ENCODE measurements at regions not wholly inside any gene's neighbourhood (a gene's known extent, or its start where the extent isn't known, plus 50 kb on each side); places are given as distances from the start of the nearest gene placed in this dataset.
"Not testable (repeated sequence)": the region's sequence is repeated elsewhere in the genome, so short reads cannot be mapped to it uniquely, and the experiment has no call there.

DNA sequence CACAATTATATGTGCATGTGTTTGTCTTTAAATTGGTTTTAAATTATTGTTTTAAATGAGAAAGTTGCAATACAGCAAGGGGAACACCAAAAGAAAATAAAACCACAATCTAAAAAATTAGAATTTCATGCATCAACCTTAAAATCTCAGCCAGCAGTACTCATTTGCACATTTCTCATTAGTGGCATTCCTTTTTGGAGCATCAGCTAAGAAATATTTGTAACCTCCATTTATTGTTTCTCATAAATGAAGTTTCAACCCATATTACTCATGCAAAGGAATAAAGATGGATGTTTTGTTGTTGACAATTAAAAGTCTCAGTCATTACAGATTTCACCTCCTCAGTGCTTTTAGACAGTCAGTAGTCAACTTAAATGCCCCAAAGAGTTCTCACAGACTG, 160.1 kb downstream of the TBX15 start:
- no peak for DNase-seq (ENCODE audit: low spot score)

DNA sequence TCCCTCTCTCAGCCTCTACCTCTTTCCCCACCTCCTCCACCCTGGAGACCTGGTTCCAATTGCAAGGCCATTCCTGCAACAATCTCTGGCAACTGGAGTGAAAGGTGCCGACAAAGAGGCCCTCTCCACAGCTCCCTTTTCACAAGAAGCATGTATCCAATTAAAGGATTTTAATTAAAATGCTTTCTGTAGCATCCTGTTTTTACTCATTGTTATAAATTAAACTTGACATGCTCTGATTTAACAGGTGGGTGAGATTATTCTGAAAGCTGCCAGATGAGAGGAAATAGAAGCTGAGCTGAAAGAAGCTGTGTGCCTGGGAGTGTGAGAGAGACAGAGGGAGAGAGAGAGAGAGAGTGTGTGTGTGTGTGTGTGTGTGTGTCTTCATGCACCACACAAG, 160.5 kb downstream of the TBX15 start:
- no peak for DNase-seq (ENCODE audit: low spot score)

- no peak for DNase-seq (ENCODE audit: low spot score)
Measured at GRCh38 chr1:118827207-118827606, 160.9 kb downstream of the TBX15 start.

DNA sequence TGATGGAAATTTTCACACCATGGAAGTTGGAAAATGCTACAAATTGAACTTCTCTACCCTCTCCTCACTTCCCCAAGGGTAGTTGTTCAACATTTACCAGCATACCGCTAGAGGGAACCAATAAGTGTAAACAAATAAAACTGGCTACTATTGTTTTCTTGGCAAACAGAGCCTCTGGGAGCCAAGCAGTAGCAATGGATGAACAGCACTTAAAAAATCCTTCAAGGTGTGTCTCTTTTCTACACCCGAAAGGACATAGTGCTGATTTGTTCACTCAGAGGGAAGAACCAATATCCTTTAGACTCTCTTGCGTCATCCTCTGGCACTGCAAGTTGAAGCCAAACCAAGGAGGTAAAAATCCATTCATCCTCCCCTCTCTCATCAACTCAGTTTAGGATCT, 161.5 kb downstream of the TBX15 start:
- no peak for DNase-seq (ENCODE audit: low spot score)

- no peak for DNase-seq (ENCODE audit: low spot score)
Measured at GRCh38 chr1:118825619-118826018, 162.5 kb downstream of the TBX15 start.

GRCh38 chr1:118821801-118822200, 166.3 kb downstream of the TBX15 start:
- DNase-seq (ENCODE audit: low spot score): no peak

DNA sequence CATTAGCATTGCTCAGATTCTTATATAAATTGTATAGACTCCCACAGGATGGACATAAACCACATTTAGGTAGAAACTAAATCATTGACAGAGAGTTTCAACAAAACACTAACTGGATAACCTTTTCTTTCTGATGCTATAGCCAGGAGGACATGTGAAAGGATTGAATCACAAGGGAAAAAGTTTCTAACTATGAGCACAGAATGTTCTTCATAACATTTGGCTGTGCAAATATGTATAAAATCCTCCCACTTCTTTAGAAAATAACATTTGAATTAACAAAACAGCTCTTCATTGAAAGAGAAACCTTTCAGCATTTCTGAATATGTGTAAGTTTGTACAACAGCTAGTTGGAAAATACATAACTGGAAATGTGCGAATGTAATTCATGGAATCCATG, 167.3 kb downstream of the TBX15 start:
- DNase-seq (ENCODE audit: low spot score): no peak

GRCh38 chr1:118815909-118816308, 172.2 kb downstream of the TBX15 start:
- no peak for DNase-seq (ENCODE audit: low spot score)

- no peak for DNase-seq (ENCODE audit: low spot score)
Measured at GRCh38 chr1:118812555-118812954, 175.6 kb downstream of the TBX15 start.

GRCh38 chr1:118811156-118811555, 177.0 kb downstream of the TBX15 start:
- DNase-seq (ENCODE audit: low spot score): no peak

DNA sequence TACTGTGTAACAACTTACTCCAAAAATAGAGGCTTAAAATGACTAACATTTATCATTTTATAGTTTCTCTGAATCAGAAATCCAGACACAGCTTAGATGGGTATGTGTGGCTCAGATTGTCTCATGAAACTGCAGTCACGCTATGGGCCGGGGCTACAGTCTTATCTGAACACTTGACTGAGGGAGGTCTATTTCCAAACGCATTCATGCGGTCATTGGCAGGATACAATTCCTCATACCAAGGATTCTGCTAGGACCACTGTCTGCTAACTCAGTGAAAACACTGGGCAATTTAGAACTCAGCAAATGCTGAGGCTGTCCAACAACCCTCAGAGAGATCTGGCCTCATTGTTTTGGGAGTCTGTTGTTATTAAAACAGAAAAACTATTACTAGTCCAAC, 178.6 kb downstream of the TBX15 start:
- DNase-seq (ENCODE audit: low spot score): no peak

DNA sequence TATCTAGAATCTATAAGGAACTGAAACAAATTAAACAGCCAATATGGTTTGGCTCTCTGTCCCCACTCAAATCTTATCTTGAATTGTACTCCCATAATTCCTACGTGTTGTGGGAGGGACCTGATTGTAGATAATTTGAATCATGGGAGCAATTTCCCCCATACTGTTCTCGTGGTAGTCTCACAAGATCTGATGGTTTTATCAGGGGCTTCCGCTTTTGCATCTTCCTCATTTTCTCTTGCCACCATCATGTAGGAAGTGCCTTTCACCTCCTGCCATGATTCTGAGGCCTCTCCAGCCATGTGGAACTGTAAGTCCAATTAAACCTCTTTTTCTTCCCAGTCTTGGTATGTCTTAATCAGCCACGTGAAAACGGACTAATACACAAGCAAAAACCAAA, 185.0 kb downstream of the TBX15 start:
- DNase-seq (ENCODE audit: low spot score): not testable (repeated sequence)

GRCh38 chr1:118791094-118791691, 196.9 kb downstream of the TBX15 start:
- DNase-seq (ENCODE audit: low spot score): no peak

GRCh38 chr1:118788463-118788862, 199.7 kb downstream of the TBX15 start:
- no peak for DNase-seq (ENCODE audit: low spot score)

- DNase-seq (ENCODE audit: low spot score): no peak
Measured at GRCh38 chr1:118786454-118787155, 201.5 kb downstream of the TBX15 start.

DNA sequence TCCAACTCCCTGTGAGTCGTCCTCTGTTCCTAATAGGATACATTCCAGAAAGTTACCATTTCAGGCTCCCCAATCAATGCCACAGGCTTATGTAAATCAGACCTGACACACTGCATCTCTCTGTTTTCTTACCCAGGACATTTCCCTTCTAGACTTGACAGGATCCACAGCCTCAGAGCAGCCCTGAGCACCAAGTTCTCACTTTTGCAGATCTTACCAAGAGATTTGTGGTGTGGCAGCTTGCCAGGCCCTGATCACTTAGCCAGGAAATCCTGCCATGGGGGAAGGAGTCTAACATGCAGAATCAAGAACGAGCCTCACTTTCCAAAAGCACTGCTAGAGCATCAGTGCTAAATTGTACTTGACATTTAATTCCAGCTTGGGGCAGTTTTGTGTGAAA, 202.9 kb downstream of the TBX15 start:
- DNase-seq (ENCODE audit: low spot score): no peak

- no peak for DNase-seq (ENCODE audit: low spot score)
Measured at GRCh38 chr1:118783095-118783758, 204.9 kb downstream of the TBX15 start.

DNA sequence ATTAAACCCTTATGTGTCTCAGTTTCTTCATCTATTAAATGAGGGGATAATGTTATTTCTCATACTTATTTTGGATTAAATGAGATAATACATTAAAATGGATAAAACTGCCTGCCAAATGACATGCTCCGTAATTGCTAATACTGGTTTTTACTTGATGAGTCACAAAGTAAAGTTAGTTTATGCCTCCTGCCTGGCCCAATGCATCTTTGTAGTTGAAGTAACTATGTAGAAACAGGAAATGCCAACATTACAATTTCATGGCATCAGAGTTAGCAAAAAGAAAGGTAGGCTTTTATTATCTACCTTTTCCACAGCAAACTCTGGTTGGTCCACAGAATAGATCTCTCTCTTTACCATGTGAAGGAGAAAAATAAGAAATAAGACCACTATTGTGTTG, 214.5 kb downstream of the TBX15 start:
- DNase-seq (ENCODE audit: low spot score): no peak

- DNase-seq (ENCODE audit: low spot score): no peak
Measured at GRCh38 chr1:118767971-118768370, 220.2 kb downstream of the TBX15 start.

DNA sequence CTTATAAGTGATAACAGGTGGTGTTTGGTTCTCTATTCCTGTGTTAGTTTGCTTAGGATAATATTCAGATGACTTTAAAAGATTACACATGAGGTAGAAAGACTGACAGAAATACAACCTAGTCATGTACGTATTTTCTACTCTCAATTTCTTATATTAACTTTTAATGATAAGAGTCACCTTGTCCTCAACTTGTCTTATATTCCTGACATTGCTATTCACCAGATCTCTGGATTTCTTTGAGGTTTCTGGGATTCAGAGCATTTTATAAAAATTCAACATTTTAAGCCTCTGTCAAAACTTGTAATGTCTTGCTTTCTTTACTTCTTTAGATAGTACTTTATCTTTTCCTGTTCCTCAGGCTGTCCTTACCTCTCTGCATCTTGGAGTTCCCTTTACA, 234.2 kb downstream of the TBX15 start:
- no peak for DNase-seq (ENCODE audit: low spot score)

DNA sequence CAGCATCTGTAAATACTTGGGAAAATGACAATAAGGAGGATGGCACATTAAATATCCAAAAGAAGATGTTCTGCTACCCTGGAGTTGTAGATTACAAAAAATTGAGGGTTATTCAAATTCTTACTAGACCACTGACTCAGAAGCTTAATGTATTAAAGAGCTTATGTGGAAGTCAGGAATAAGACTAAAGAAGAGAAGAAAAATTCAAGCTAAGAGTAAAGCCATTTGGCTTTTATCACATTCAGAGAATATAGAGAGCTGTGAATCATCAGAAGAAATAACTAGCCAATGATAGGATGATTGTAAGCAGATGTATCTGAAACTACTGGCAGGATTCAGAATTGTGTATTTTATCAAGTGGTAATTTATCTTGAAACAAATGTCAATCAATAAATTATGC, 237.0 kb downstream of the TBX15 start:
- DNase-seq (ENCODE audit: low spot score): no peak

DNA sequence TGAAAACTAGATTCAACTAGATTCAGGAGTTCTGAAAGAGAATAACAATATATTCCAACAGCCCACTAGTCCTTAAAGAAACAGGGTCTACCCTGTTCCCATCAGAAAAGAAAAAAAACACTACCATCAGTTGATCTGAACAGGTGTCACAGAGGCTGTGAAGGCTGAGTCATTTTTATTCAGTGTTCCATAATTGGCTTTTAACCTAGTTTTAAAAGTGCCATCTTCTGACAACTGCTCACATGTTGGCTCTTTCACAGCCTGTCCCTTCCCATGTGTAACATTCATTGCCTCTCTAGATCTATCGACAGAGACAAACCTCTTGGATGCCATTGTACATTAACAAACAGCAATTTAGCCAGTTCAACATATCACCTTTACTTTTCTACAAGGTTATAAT, 243.7 kb downstream of the TBX15 start:
- DNase-seq (ENCODE audit: low spot score): no peak

- DNase-seq (ENCODE audit: low spot score): no peak
Measured at GRCh38 chr1:118739501-118739900, 248.6 kb downstream of the TBX15 start.

GRCh38 chr1:118736322-118736721, 251.8 kb downstream of the TBX15 start:
- DNase-seq (ENCODE audit: low spot score): no peak

Data from kidney capillary endothelial cell (primary cell).